ENCODE measurements at regions not wholly inside any gene's neighbourhood (a gene's known extent, or its start where the extent isn't known, plus 50 kb on each side); places are given as distances from the start of the nearest gene placed in this dataset.
"Not testable (repeated sequence)": the region's sequence is repeated elsewhere in the genome, so short reads cannot be mapped to it uniquely, and the experiment has no call there.

GRCh38 chr4:160510928-160511327, 1408.0 kb downstream of the RAPGEF2 start:
- TF ChIP-seq POLR2A (IDR thresholded peaks at IDR 0.05) = no peak
- TF ChIP-seq, protein P1, sequence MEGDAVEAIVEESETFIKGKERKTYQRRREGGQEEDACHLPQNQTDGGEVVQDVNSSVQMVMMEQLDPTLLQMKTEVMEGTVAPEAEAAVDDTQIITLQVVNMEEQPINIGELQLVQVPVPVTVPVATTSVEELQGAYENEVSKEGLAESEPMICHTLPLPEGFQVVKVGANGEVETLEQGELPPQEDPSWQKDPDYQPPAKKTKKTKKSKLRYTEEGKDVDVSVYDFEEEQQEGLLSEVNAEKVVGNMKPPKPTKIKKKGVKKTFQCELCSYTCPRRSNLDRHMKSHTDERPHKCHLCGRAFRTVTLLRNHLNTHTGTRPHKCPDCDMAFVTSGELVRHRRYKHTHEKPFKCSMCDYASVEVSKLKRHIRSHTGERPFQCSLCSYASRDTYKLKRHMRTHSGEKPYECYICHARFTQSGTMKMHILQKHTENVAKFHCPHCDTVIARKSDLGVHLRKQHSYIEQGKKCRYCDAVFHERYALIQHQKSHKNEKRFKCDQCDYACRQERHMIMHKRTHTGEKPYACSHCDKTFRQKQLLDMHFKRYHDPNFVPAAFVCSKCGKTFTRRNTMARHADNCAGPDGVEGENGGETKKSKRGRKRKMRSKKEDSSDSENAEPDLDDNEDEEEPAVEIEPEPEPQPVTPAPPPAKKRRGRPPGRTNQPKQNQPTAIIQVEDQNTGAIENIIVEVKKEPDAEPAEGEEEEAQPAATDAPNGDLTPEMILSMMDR (IDR thresholded peaks at IDR 0.05) = no peak
- intact Hi-C loops (cut with DNase I; ENCODE audit: low total_unique reads) = no loop called here
- DNase-seq (ENCODE audit: low spot score in 2 of 2) = no peak
- H3K4me3 ChIP-seq (ENCODE audit: low read depth, poor library complexity, severe bottlenecking) = no peak overlapping the region

- intact Hi-C loops (cut with DNase I; ENCODE audit: low total_unique reads) = no loop called here
Measured at GRCh38 chr4:160514126-160514525, 1411.2 kb downstream of the RAPGEF2 start.

DNA sequence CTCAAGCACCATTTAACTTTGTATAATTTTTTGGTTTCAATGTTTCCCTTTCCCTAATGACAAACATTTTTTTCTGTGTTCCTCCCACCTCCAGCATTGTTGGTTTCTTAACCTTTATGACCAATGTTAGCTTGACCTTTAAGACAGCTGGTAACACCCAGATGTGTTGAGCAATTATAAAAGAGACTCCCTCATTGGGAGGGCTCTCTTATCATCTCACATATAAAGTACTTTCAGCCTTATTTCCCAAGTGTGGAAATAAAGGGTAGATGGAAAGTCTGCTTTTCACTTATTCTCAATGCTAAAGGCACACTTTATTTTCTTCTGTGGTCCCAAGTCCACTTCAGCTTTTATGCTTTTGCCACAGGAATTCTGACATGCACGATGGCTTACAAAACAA, 1420.4 kb downstream of the RAPGEF2 start:
- intact Hi-C loops (cut with DNase I; ENCODE audit: low total_unique reads) = no loop called here
- H3K4me3 ChIP-seq (ENCODE audit: low read depth, poor library complexity, severe bottlenecking) = no peak overlapping the region
- TF ChIP-seq, protein P1 (IDR thresholded peaks at IDR 0.05) = no peak
- no peak for TF ChIP-seq POLR2A (IDR thresholded peaks at IDR 0.05)
- 36 to 46% methylated on average over 1 of the region's 1 CpG for WGBS, 2 donors
- no peak for DNase-seq (ENCODE audit: low spot score in 2 of 2)

More at GRCh38 chr4:160514126-160514525, 1411.2 kb downstream of the RAPGEF2 start:
- DNase-seq (ENCODE audit: low spot score in 2 of 2) = no peak
- no peak overlapping the region for H3K4me3 ChIP-seq (ENCODE audit: low read depth, poor library complexity, severe bottlenecking)
- TF ChIP-seq, protein P1 (IDR thresholded peaks at IDR 0.05) = no peak
- no peak for TF ChIP-seq POLR2A (IDR thresholded peaks at IDR 0.05)
- WGBS, 2 donors = 46 to 54% methylated on average over 3 of the region's 3 CpGs

GRCh38 chr4:160537681-160538080, 1434.8 kb downstream of the RAPGEF2 start:
- no peak for DNase-seq (ENCODE audit: low spot score in 2 of 2)
- no peak overlapping the region for H3K4me3 ChIP-seq (ENCODE audit: low read depth, poor library complexity, severe bottlenecking)
- intact Hi-C loops (cut with DNase I; ENCODE audit: low total_unique reads) = no loop called here
- TF ChIP-seq POLR2A (IDR thresholded peaks at IDR 0.05) = no peak
- TF ChIP-seq, protein P1 (IDR thresholded peaks at IDR 0.05) = no peak
- WGBS, 2 donors = 86 to 87% methylated on average over 5 of the region's 5 CpGs

DNA sequence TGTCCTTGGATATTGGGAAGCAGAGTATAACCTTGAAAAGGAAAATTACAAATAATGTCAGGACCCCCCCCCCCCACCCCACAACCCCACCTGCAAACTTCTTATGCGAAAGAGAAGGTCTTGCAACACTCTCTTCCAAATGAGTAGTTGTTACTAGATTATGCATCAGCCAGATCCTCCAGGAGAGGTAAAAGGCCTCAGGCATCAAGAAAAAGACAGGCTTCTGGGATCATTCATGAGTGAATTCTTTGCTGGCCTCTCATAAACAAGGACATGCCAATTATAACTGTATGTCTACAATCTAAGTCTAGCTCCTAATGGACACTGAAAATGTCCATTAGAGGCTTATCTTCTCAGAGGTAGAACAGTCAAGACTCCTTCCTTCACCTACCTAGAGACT, 1443.3 kb downstream of the RAPGEF2 start:
- no peak overlapping the region for H3K4me3 ChIP-seq (ENCODE audit: low read depth, poor library complexity, severe bottlenecking)

GRCh38 chr4:160549951-160550519, 1447.2 kb downstream of the RAPGEF2 start:
- DNase-seq (ENCODE audit: low spot score in 2 of 2); intact Hi-C loops (cut with DNase I; ENCODE audit: low total_unique reads): not testable (repeated sequence)
- WGBS, 2 donors = 96 to 97% methylated on average over 25 to 31 of the region's 32 CpGs

More for the DNA sequence above, 1443.3 kb downstream of the RAPGEF2 start:
- WGBS, 2 donors = 68 to 89% methylated on average over 1 of the region's 1 CpG
- DNase-seq (ENCODE audit: low spot score in 2 of 2) = no peak
- no peak for TF ChIP-seq POLR2A (IDR thresholded peaks at IDR 0.05)
- TF ChIP-seq, protein P1 (IDR thresholded peaks at IDR 0.05) = no peak
- intact Hi-C loops (cut with DNase I; ENCODE audit: low total_unique reads) = no loop called here

More at GRCh38 chr4:160549951-160550519, 1447.2 kb downstream of the RAPGEF2 start:
- not testable (repeated sequence) for H3K4me3 ChIP-seq (ENCODE audit: low read depth, poor library complexity, severe bottlenecking)

All from lower leg skin (tissue), 4 donors.